Activated T-cell treated with anti-CD3 and anti-CD28 coated beads, Interleukin-2, amount 50 U/mL, for 24 hours (primary cell): ENCODE measurements at regions not wholly inside any gene's neighbourhood (a gene's known extent, or its start where the extent isn't known, plus 50 kb on each side); places are given as distances from the start of the nearest gene placed in this dataset.

Experiments used
- DNase-seq: peaks from one replicate; pipeline ENCODE4 v3.0.0-alpha.2; 2020
- H3K27ac Mint-ChIP-seq: 2 replicates; pipeline ENCODE4 v1.8.0; 2020; ENCODE audit warnings: mild to moderate bottlenecking, mixed read lengths
- H3K27me3 Mint-ChIP-seq: 2 replicates; pipeline ENCODE4 v1.8.0; 2020; ENCODE audit warnings: mixed read lengths
- H3K36me3 Mint-ChIP-seq: 2 replicates; pipeline ENCODE4 v1.8.0; 2020; ENCODE audit warnings: low read depth, mixed read lengths
- H3K4me1 Mint-ChIP-seq: 2 replicates; pipeline ENCODE4 v1.8.0; 2020; ENCODE audit warnings: low read depth, mixed read lengths
- H3K4me3 Mint-ChIP-seq: 2 replicates; pipeline ENCODE4 v1.8.0; 2020; ENCODE audit warnings: mild to moderate bottlenecking, moderate library complexity, mixed read lengths
- H3K9me3 Mint-ChIP-seq: 2 replicates; pipeline ENCODE4 v1.8.0; 2020; ENCODE audit warnings: mixed read lengths

GRCh38 chr12:111094157-111095010, 174.0 kb upstream of the MYL2 start:
- peaks cover 25% of the 10 kb centered on the region for H3K4me1 Mint-ChIP-seq
- H3K27ac Mint-ChIP-seq = no peak overlapping the region
- H3K4me3 Mint-ChIP-seq = no peak overlapping the region
- H3K36me3 Mint-ChIP-seq = no peaks in the 10 kb centered on the region
- H3K27me3 Mint-ChIP-seq = no peaks in the 10 kb centered on the region
- H3K9me3 Mint-ChIP-seq = no peaks in the 10 kb centered on the region
- DNase-seq = no peak

DNA sequence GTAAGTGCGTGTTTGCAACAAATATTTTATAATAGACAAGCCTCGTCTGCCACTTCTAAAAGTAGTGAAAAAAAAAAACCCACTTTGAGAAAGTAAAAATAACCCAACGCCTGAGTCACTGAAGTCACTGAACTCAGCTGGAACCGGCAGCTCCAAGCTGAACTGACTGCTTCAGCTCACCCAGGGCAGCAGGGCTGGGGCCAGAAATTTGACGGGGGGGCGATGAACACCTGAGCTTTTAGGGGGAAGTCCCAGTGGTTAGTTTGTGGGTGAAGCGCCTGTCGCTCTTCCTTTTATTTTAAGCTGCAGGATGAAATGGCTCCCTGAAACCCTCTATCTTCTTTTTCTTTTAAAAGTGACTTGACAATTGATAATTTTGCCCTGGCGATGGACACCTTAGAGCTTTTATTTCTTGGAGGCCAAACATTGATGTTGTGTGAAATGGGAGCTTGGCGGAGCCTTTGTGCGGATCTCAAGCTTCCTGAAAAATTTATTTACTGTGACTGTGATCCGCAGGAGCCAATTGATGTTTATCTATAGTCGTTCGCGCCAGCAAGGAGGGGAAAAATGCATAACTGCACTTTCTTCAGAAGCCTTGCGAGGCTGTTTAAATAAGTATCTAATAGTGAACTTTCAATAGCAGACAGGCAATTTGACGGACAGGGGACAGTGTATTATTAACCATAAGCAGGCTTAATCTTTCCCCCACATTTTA, 173.2 kb upstream of the MYL2 start:
- Mint-ChIP-seq H3K27ac (no peak overlapping the region), H3K36me3 (no peaks in the 10 kb centered on the region), H3K4me1 (peaks cover 18% of the 10 kb centered on the region), H3K9me3 (no peaks in the 10 kb centered on the region), H3K27me3 (no peaks in the 10 kb centered on the region), H3K4me3 (no peak overlapping the region)
- peak; percentile 40 for DNase-seq

DNA sequence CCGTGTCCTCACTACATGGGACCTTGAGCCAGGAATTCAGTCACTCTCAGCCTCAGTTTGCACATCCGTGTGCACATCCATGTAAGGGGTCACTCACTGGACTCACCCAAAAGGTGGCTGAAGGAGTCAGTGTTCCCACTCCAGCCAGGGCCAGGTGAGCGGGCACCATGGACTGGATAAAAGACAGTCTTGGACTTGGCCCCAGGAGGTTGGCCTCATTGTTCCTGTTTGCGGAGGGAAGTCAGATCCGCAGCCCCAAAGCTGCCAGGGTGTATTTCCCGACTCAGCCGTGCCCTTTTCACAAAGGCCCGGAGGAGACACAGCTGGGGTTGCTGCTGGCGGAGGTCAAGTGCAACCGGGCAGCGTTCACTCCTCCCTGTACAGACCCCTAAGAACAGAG, 170.7 kb upstream of the MYL2 start:
- Mint-ChIP-seq H3K36me3 (no peaks in the 10 kb centered on the region), H3K4me1 (peaks cover 18% of the 10 kb centered on the region), H3K27ac (no peak overlapping the region)

DNA sequence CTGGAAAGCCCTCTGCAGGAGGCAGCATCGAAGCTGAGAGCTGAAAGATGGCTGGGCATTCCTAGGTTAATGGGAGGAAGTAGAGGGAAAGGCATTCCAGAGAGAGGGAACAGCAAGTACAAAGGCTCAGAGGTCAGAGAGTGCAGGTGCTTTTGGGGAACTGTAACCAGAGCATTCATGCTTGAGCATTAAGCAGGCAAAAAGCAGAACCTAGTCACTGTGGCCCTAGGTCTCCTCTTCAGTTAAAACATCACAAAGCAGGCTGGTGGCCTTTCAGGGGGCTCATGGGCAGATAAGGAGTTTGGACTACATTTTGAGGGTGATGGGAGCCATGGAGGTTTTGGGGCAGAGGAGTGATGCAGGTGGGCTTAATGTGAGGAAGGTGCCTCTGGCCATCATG, 169.2 kb upstream of the MYL2 start:
- no peak overlapping the region for H3K4me3 Mint-ChIP-seq

More for the DNA sequence above, 170.7 kb upstream of the MYL2 start:
- Mint-ChIP-seq H3K27me3 (no peaks in the 10 kb centered on the region), H3K4me3 (no peak overlapping the region), H3K9me3 (no peaks in the 10 kb centered on the region)
- no peak for DNase-seq

GRCh38 chr12:111088409-111088808, 168.0 kb upstream of the MYL2 start:
- H3K27ac Mint-ChIP-seq = no peak overlapping the region
- H3K9me3 Mint-ChIP-seq = no peaks in the 10 kb centered on the region
- no peak overlapping the region for H3K4me3 Mint-ChIP-seq
- H3K4me1 Mint-ChIP-seq = peaks cover 10% of the 10 kb centered on the region
- H3K36me3 Mint-ChIP-seq = no peaks in the 10 kb centered on the region
- no peak for DNase-seq
- no peaks in the 10 kb centered on the region for H3K27me3 Mint-ChIP-seq

More for the DNA sequence above, 169.2 kb upstream of the MYL2 start:
- H3K27ac Mint-ChIP-seq = no peak overlapping the region
- H3K4me1 Mint-ChIP-seq = peaks cover 18% of the 10 kb centered on the region
- H3K27me3 Mint-ChIP-seq = no peaks in the 10 kb centered on the region
- no peaks in the 10 kb centered on the region for H3K36me3 Mint-ChIP-seq
- H3K9me3 Mint-ChIP-seq = no peaks in the 10 kb centered on the region
- no peak for DNase-seq

- Mint-ChIP-seq H3K36me3 (no peaks in the 10 kb centered on the region), H3K9me3 (no peaks in the 10 kb centered on the region), H3K4me1 (no peaks in the 10 kb centered on the region), H3K27me3 (no peaks in the 10 kb centered on the region), H3K27ac (no peak overlapping the region), H3K4me3 (no peak overlapping the region)
- DNase-seq = no peak
Observed at GRCh38 chr12:111086947-111087700, 166.7 kb upstream of the MYL2 start.

DNA sequence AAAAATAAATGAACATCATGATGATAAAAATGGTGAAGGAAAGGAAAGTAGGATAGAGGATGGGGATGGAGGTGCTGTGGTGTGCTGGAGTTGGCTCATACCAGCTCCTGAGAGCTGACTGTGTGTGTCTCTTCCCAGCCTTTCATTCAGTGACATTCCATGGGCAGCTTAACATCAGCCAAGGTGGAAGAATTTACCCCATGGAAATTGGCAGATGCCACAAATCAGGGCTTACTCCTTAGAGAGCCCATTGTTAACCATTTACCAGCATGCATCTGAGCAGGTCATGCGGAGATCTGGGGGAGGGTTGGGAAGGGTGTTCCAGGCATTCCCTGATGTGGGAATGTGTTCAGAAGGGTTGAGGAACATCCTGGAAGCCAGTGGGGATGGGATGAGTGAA, 164.7 kb upstream of the MYL2 start:
- no peaks in the 10 kb centered on the region for H3K36me3 Mint-ChIP-seq
- H3K4me1 Mint-ChIP-seq = no peaks in the 10 kb centered on the region
- no peak for DNase-seq
- H3K27me3 Mint-ChIP-seq = peaks cover 2% of the 10 kb centered on the region
- H3K27ac Mint-ChIP-seq = no peak overlapping the region
- no peak overlapping the region for H3K4me3 Mint-ChIP-seq
- H3K9me3 Mint-ChIP-seq = no peaks in the 10 kb centered on the region

DNA sequence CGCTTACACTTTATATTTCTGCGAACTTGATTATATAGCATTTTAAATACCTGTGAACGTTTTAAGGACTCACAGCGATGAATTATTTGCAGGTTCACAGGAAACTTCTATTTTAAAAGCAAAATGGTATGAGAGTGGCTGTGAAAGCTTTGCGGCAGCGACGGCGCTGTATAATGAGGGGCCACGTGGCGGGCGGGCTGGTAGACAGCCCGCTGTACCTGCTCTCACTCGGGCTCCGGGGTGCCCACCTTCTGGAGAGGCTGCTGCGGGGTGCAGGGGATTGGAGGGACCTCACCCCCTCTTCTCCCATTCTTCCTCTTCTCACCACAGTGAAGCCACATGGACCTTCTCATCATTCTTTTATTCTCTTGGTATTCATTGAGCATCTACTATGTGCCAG, 164.2 kb upstream of the MYL2 start:
- no peak overlapping the region for H3K4me3 Mint-ChIP-seq
- peaks cover 2% of the 10 kb centered on the region for H3K27me3 Mint-ChIP-seq

DNA sequence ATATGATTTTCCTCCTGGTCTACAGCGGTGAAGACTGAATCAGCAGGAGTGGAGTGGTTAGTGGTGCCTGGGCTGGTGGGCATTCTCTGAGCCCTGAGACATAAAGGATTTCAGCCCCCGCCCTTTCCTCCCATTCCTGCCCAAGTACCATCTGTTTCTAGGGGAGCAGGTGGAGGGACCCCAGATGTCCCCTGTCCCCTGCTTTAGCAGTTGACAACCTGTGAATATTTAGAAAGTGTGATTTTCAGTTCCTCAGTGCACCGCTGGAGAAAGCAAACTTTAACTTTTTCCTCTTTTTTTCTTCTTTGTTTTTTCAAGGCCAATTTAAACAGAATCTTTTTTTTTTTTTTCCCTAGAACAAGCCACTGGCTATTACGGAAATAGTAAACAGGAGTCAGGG, 163.8 kb upstream of the MYL2 start:
- H3K27ac Mint-ChIP-seq = no peak overlapping the region
- H3K9me3 Mint-ChIP-seq = no peaks in the 10 kb centered on the region
- no peaks in the 10 kb centered on the region for H3K4me1 Mint-ChIP-seq
- no peaks in the 10 kb centered on the region for H3K36me3 Mint-ChIP-seq
- no peak overlapping the region for H3K4me3 Mint-ChIP-seq
- H3K27me3 Mint-ChIP-seq = peaks cover 2% of the 10 kb centered on the region
- no peak for DNase-seq

More for the DNA sequence above, 164.2 kb upstream of the MYL2 start:
- no peak overlapping the region for H3K27ac Mint-ChIP-seq
- no peaks in the 10 kb centered on the region for H3K9me3 Mint-ChIP-seq
- H3K36me3 Mint-ChIP-seq = no peaks in the 10 kb centered on the region
- no peak for DNase-seq
- H3K4me1 Mint-ChIP-seq = no peaks in the 10 kb centered on the region

DNA sequence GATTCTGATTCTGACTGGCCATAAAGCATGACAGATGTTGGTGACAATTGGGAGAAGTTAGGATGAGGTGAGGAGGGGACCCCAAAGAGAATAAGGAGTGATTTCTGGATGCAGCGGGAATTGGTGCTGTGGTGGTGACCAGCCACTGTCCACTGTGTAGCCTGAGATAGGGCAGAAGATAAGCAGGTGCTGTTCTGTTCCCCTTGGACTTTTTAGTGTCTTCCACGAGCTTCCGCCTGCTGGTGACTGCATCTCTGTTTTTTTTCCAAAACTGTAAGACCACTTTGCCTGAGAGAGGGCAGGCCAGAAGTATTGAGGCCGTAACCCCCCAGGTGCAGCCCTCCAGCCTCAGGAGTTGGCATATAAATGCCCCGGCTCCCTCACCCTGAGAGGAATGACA, 161.2 kb upstream of the MYL2 start:
- Mint-ChIP-seq H3K4me3 (no peak overlapping the region), H3K4me1 (no peaks in the 10 kb centered on the region), H3K27me3 (peaks cover 2% of the 10 kb centered on the region), H3K9me3 (no peaks in the 10 kb centered on the region), H3K27ac (no peak overlapping the region), H3K36me3 (no peaks in the 10 kb centered on the region)
- no peak for DNase-seq

DNA sequence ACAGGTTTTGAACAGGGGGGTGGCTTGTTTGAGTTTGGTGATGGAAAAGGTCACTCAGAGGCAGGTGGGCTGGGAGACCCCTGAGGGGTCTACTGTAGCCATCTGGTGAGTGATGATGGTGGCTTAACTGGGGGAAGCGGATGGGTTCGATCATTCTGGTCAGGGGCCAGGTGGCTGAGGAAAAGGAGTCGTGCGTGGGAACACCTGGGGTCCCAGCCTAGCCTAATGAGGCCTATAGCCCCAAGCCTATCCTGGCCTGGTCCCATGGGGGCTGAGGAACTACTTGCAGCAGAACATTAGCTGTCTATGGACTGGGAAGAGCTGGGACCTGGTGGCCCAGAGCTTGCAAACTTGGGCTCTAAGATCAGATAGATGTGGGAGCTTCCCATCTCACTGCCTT, 158.4 kb upstream of the MYL2 start:
- peaks cover 7% of the 10 kb centered on the region for H3K4me1 Mint-ChIP-seq
- no peaks in the 10 kb centered on the region for H3K9me3 Mint-ChIP-seq
- no peak overlapping the region for H3K4me3 Mint-ChIP-seq
- H3K27me3 Mint-ChIP-seq = peaks cover 2% of the 10 kb centered on the region
- no peak for DNase-seq
- no peaks in the 10 kb centered on the region for H3K36me3 Mint-ChIP-seq
- H3K27ac Mint-ChIP-seq = no peak overlapping the region

DNA sequence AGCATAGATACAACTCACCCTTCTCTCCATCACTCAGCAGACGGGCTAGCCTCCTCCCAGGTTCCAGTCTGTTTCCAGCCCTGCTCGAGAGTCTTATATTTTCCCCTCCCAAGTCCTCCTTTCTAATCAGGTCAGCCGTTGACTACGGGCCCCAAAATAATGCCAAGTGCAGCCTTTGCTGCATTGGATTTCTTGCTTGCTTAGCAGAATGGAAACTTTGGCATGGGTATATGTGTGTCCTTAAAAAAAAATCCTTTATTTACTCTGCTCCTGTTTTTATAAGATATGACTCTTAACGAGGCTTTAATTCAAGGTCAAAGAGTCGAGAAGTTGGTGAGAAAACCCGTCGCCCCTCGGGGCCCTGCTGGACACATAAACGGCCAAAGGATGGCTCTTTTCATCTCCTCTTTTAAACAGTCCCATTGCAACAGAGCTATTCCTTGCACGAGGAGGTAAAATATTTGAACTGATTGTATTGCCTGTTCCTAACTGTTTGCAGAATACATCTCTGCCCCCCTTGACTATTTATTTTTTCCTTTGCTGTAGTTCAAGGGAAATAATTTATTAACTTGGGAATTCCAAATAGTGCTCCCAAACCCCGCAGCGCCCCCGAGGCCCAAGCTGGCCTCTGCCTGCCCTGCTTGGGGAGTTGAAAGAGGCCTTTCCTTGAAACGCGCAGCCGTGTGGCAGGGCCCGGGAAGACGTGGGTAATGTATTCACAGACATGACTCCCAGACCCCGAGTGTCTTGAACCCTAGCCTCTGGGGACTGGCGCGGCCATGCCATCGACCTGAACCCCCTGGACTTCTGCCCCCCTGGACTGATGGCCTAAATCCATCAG, 156.5 kb upstream of the MYL2 start:
- Mint-ChIP-seq H3K27me3 (no peaks in the 10 kb centered on the region), H3K4me1 (peaks cover 7% of the 10 kb centered on the region), H3K27ac (no peak overlapping the region), H3K9me3 (no peaks in the 10 kb centered on the region), H3K4me3 (no peak overlapping the region), H3K36me3 (no peaks in the 10 kb centered on the region)
- DNase-seq = no peak

DNA sequence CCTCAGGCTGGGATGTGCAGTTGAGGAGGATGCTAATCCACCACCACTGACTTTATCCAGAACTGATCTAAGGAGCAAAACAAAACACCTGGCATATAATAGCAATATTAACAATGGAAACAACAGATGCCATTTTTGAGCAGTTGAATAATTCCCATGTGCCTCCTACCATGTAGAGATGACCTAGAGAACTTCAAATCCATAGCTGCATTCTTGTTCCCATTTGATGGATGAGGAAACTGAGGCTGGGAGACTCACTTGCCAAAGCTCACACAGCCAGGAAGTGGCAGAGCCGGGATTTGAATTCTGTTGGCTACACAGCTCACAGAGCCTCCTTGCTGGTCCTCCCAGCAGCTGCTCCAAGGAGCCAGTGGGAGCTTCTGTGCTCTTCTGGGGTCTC, 155.8 kb upstream of the MYL2 start:
- Mint-ChIP-seq H3K9me3 (no peaks in the 10 kb centered on the region), H3K27me3 (no peaks in the 10 kb centered on the region), H3K36me3 (no peaks in the 10 kb centered on the region), H3K4me3 (no peak overlapping the region), H3K27ac (no peak overlapping the region), H3K4me1 (peaks cover 7% of the 10 kb centered on the region)
- no peak for DNase-seq

GRCh38 chr12:111074965-111075364, 154.6 kb upstream of the MYL2 start:
- H3K27me3 Mint-ChIP-seq = no peaks in the 10 kb centered on the region
- peaks cover 7% of the 10 kb centered on the region for H3K4me1 Mint-ChIP-seq
- DNase-seq = no peak
- no peak overlapping the region for H3K4me3 Mint-ChIP-seq
- H3K36me3 Mint-ChIP-seq = no peaks in the 10 kb centered on the region
- H3K9me3 Mint-ChIP-seq = no peaks in the 10 kb centered on the region
- H3K27ac Mint-ChIP-seq = no peak overlapping the region
